SKM-1 (cell line): ENCODE measurements at regions not wholly inside any gene's neighbourhood (a gene's known extent, or its start where the extent isn't known, plus 50 kb on each side); places are given as distances from the start of the nearest gene placed in this dataset.
"Not testable (repeated sequence)": the region's sequence is repeated elsewhere in the genome, so short reads cannot be mapped to it uniquely, and the experiment has no call there.

ENCODE experiments used
- DNase-seq: peaks from one replicate; lab custom pipeline; 2025; ENCODE audit not compliant: unreplicated experiment; lab: John Stamatoyannopoulos, UW

GRCh38 chr22:25484521-25485315 is 79.8 kb upstream of the GRK3 start:
- no peak for DNase-seq

GRCh38 chr22:25485626-25486545 is 78.6 kb upstream of the GRK3 start:
- no peak for DNase-seq

- no peak for DNase-seq
These were observed 77.0 kb upstream of the GRK3 start for GRCh38 chr22:25487508-25487907.

GRCh38 chr22:25488244-25489020 is 76.0 kb upstream of the GRK3 start:
- DNase-seq = no peak

GRCh38 chr22:25489947-25490346 is 74.5 kb upstream of the GRK3 start:
- no peak for DNase-seq

- DNase-seq = no peak
These were observed 73.6 kb upstream of the GRK3 start for GRCh38 chr22:25490896-25491295.

GRCh38 chr22:25492162-25492561 is 72.3 kb upstream of the GRK3 start:
- no peak for DNase-seq

- no peak for DNase-seq
These were observed 71.4 kb upstream of the GRK3 start for GRCh38 chr22:25492841-25493734.

- no peak for DNase-seq
These were observed 70.7 kb upstream of the GRK3 start for GRCh38 chr22:25493794-25494193.

- DNase-seq = no peak
These were observed 69.7 kb upstream of the GRK3 start for GRCh38 chr22:25494774-25495173.

GRCh38 chr22:25495285-25495684 is 69.2 kb upstream of the GRK3 start:
- DNase-seq = no peak

- DNase-seq = no peak
These were observed 67.9 kb upstream of the GRK3 start for GRCh38 chr22:25496396-25497064.

GRCh38 chr22:25497181-25497641 is 67.3 kb upstream of the GRK3 start:
- DNase-seq = no peak

GRCh38 chr22:25497716-25498115 is 66.8 kb upstream of the GRK3 start:
- DNase-seq = no peak

GRCh38 chr22:25500671-25501070 is 63.8 kb upstream of the GRK3 start:
- DNase-seq = not testable (repeated sequence)

GRCh38 chr22:25504017-25504416 is 60.5 kb upstream of the GRK3 start:
- not testable (repeated sequence) for DNase-seq

- DNase-seq = no peak
These were observed 56.3 kb upstream of the GRK3 start for GRCh38 chr22:25508161-25508560.

- DNase-seq = no peak
These were observed 55.6 kb upstream of the GRK3 start for GRCh38 chr22:25508761-25509321.

- no peak for DNase-seq
These were observed 55.1 kb upstream of the GRK3 start for GRCh38 chr22:25509374-25509791.
